GM06990 (cell line): ENCODE measurements at regions not wholly inside any gene's neighbourhood (a gene's known extent, or its start where the extent isn't known, plus 50 kb on each side); places are given as distances from the start of the nearest gene placed in this dataset.

Source experiments
- DNase-seq: peaks from one replicate; pipeline ENCODE4 v3.0.0-alpha.2; 2011; ENCODE audit not compliant: insufficient read length; ENCODE audit errors: extremely low read depth
- H3K27me3 ChIP-seq: replicated peaks from 2 replicates; pipeline ENCODE4 v1.6.0; 2011; ENCODE audit warnings: low read length; ENCODE audit not compliant: control insufficient read depth, insufficient read depth
- H3K36me3 ChIP-seq: 2 replicates; pipeline ENCODE4 v1.5.1; 2011; ENCODE audit warnings: low read length; ENCODE audit not compliant: control insufficient read depth, insufficient read depth
- H3K4me3 ChIP-seq: replicated peaks from 2 replicates; pipeline ENCODE4 v1.5.1; 2011; ENCODE audit warnings: low read depth, mild to moderate bottlenecking, control low read depth, low read length
- TF ChIP-seq, protein P1 (sequence below): IDR thresholded peaks from 2 replicates; pipeline ENCODE4 v1.5.1; 2011; ENCODE audit warnings: low read length, control low read depth, mild to moderate bottlenecking, inconsistent platforms; ENCODE audit not compliant: insufficient read depth, poor library complexity, severe bottlenecking

- DNase-seq, result no peak
- no peak overlapping the region for H3K4me3 ChIP-seq
- H3K36me3 ChIP-seq, result no peaks in the 10 kb centered on the region
- TF ChIP-seq, protein P1, sequence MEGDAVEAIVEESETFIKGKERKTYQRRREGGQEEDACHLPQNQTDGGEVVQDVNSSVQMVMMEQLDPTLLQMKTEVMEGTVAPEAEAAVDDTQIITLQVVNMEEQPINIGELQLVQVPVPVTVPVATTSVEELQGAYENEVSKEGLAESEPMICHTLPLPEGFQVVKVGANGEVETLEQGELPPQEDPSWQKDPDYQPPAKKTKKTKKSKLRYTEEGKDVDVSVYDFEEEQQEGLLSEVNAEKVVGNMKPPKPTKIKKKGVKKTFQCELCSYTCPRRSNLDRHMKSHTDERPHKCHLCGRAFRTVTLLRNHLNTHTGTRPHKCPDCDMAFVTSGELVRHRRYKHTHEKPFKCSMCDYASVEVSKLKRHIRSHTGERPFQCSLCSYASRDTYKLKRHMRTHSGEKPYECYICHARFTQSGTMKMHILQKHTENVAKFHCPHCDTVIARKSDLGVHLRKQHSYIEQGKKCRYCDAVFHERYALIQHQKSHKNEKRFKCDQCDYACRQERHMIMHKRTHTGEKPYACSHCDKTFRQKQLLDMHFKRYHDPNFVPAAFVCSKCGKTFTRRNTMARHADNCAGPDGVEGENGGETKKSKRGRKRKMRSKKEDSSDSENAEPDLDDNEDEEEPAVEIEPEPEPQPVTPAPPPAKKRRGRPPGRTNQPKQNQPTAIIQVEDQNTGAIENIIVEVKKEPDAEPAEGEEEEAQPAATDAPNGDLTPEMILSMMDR, result no peak
- H3K27me3 ChIP-seq, result no peaks in the 10 kb centered on the region; the same call in 1 of the 2 replicates
Measured at GRCh38 chr5:175377816-175378215, 66.2 kb downstream of the DRD1 start.

DNA sequence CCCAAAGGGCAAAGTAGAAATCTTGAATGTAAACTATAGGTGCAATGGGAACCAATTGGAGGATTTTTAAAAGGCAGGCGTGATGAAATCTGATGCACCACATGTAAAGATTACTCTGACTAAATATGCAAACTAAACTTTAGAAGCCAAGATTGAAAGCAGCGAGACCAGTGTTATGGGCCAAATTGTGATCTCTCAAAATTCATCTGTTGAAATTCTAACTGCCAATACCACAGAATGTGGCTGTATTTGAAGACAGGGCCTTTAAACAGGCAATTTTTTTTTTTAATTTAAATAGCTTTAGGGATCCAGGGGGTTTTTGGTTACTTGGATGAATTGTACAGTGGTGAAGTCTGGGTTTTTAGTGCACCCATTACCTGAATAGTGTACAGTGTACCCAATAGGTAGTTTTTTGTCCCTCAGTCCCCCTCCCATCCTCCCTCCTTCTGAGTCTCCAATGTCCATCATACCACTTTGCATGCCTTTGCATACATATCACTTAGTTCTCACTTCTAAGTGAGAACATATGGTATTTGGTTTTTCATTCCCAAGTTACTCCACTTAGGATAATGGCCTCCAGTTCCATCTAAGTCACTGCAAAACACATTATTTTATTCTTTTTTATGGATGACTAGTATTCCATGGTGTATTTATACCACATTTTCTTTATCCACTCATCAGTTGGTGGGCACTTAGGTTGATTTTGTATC, 69.7 kb downstream of the DRD1 start:
- no peaks in the 10 kb centered on the region; the same call in 1 of the 2 replicates for H3K27me3 ChIP-seq
- H3K4me3 ChIP-seq, result no peak overlapping the region
- H3K36me3 ChIP-seq, result no peaks in the 10 kb centered on the region
- no peak for DNase-seq
- TF ChIP-seq, protein P1, result no peak

DNA sequence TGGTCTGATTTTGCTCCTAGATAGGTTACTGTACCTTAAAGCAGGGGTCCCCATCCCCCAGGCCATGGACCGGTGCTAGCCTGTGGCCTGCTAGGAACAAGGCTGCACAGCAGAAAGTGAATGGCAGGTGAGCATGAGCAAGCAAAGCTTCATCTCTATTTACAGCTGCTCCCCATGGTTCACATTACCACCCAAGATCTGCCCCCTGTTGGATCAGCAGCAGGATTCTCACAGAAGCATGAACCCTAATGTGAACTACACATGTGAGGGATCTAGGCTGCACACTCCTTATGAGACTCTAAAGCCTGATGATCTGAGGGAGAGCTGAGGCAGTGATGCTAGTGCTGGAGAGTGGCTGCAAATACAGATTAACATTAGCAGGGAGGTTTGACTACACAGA, 78.1 kb downstream of the DRD1 start:
- Histone ChIP-seq H3K36me3 (no peaks in the 10 kb centered on the region), H3K27me3 (no peaks in the 10 kb centered on the region), H3K4me3 (no peak overlapping the region)
- TF ChIP-seq, protein P1, result no peak
- no peak for DNase-seq

- TF ChIP-seq, protein P1, result no peak
- Histone ChIP-seq H3K36me3 (no peaks in the 10 kb centered on the region), H3K4me3 (no peak overlapping the region), H3K27me3 (no peaks in the 10 kb centered on the region)
- DNase-seq, result no peak
Measured at GRCh38 chr5:175363300-175363699, 80.7 kb downstream of the DRD1 start.

GRCh38 chr5:175357995-175358394, 86.0 kb downstream of the DRD1 start:
- Histone ChIP-seq H3K27me3 (no peaks in the 10 kb centered on the region; the same call in 1 of the 2 replicates), H3K36me3 (no peaks in the 10 kb centered on the region), H3K4me3 (no peak overlapping the region)
- TF ChIP-seq, protein P1, result no peak
- no peak for DNase-seq
